GM21528 (cell line): ENCODE measurements at regions not wholly inside any gene's neighbourhood (a gene's known extent, or its start where the extent isn't known, plus 50 kb on each side); places are given as distances from the start of the nearest gene placed in this dataset.

Experiments used
- ATAC-seq: cut with Tn5 transposase; IDR thresholded peaks from one replicate; pipeline ENCODE4 v1.9.1; 2021; ENCODE audit warnings: mild to moderate bottlenecking, moderate library complexity; ENCODE audit not compliant: unreplicated experiment, low FRiP score

DNA sequence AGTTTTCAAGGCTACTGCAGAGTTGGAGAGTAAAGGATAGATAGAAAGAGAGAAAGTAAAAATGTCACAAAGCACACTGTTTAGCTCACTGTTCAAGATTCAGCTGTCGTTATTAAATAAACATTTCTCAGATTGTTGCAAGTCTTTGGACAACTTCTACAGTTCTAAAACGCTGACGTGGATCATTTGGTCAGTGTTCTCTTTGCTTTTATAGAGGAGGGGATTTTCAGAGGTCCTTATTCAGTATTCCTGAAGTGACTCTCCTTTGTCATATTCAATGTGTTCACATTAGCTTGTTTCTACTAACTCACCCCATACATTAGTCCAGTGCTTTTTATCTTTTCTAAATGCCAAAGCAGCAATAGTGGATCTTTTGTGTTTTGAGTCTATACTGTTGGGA is 154.7 kb upstream of the ARGLU1 start:
- no peak for ATAC-seq

DNA sequence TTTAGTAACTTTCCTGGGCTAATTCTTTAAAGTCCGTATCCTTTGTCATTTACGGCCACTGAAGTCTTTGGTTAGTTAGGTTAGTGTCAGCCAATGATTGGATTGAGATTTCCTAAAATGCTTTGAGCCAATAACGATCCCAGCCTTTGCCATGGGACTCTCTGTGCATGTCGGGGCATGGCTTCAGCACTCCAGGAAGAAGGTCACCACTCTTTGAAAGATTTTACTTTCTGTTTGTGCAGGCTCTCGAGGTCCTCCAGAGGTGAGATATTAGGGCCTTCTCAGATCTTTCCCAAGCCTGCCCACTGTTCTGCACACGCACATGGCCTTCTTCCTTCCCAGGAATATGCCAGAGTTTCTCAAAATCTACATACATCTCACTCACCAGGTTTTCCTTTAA is 153.7 kb upstream of the ARGLU1 start:
- no peak for ATAC-seq

DNA sequence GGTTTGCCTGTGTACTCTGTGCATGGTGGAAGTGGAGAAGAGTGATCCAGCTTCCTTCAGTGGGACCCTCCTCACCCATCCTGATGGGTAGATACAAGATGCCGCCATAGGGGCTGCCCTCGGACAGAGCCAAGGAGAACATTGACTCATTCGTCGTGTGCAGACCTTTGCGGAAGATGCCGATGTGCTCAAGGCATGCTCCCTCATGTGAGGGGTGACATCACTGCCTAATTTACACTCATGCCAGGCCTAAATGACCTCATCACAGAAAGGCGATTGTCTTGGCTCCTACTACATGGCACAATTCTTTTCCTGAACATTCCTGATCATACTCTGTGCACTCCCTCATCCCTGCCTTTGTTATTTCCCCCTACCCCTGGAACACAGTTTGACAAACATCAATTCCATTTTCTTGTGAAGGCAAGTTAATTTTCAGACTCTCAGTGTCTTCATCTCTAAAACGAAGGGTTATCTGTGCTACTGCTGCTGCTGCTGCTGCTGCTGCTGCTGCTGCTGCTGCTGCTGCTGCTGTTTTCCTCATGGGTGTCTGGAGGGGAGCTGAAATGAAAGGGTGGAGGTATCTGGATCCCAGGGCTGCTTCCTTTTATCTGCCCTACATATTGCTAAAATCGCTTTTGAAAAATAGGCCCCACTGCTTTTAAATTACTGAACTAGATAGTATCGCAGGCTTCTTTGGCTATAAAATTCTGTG is 146.5 kb upstream of the ARGLU1 start:
- no peak for ATAC-seq

DNA sequence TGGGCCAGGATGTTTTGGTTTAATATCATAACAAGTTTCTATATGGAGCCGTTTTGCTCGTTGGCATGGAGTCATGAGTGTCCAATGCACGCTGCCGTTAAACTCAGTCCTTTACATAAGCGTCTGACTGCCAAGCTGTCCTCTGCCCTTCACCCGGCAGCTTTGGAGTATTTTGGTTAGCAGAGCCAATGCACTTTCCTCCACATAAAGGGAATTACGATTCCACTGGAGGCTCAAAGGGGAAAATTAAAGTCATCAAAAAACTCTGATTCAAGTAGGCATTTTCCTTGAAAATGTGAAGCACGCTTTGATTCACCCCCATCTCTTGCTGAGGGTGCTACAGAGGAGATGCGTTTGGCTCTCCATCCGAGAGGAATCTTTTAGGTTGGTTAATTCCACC is 144.4 kb upstream of the ARGLU1 start:
- no peak for ATAC-seq

GRCh38 chr13:106710266-106710665 is 142.3 kb upstream of the ARGLU1 start:
- no peak for ATAC-seq

- ATAC-seq, result no peak
These were observed 141.6 kb upstream of the ARGLU1 start for GRCh38 chr13:106709522-106709921.

DNA sequence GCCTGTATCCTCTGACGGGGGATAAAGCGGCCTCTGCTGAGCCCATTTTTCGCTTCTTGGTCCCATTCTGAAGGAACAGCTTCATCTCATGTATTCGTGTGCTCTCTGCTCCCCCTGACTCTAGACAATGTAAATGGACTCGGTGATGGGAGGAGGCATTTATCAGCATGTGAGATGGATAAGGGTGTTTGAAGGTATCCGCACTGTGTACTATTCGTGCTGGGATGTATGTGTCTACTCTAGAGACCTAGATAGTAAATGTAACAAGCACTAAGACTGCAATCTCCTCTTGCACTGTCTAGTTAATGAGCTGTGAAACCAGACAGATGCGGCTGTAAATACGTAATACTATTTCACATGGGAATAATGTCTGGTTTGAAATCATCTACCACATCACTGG is 134.6 kb upstream of the ARGLU1 start:
- no peak for ATAC-seq

- ATAC-seq, result no peak
These were observed 133.9 kb upstream of the ARGLU1 start for GRCh38 chr13:106701771-106702341.

DNA sequence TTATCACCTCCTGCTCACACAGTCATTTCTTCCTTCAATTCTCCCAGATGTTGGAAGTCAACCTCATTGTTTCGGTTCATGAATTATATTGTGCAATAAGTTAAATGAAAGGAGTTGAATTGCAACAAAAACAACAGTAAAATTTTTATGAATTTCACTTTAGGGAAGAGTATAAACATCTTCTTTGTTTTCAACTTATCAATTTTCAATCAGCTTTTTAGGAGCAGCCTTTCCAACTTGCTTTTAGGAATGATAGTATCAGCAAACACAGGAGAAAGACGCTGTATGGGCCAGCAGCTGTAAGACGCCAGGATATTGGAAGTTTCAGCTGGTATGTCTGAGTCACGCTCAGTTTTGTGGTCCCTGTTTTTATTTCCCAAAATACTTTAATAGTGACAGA is 132.5 kb upstream of the ARGLU1 start:
- no peak for ATAC-seq

DNA sequence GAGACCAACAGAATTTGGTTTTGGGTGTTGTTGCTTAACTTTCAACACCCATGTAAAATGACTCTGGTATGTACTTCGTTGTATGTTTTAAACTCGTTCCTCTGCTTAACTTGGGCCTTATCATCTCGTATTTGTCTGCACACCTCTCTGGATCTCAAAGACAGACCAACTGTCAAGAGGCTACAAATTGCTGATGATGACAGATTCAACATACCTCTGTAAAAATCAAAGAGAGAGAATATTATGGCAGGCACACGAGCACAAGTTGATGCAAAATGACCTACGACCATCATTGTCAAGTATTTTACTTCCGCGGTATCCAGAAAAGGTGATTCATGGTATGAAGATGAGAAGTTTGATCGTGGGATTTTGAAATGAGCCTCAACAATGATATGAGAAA is 132.1 kb upstream of the ARGLU1 start:
- no peak for ATAC-seq

DNA sequence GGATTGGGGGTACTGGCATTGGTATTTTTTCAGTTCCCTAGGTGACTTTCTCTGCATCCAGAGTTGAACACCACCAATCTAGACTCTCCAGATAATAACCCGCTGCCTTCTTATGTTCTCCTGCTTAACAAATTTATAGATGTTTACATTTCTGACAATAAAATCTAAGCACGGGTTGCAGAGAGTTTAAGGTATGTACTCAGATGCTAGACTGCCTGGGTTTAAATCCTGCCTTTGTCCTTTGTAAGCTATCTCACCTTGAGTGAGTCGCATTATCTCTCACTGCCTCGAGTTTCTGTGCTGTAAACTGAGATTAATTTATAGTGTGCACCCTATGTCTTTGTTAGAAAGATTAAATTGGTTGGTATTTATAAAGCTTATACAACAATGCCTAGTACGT is 131.4 kb upstream of the ARGLU1 start:
- ATAC-seq, result no peak

- no peak for ATAC-seq
These were observed 128.8 kb upstream of the ARGLU1 start for GRCh38 chr13:106696719-106697118.

- no peak for ATAC-seq
These were observed 128.2 kb upstream of the ARGLU1 start for GRCh38 chr13:106696140-106696539.

GRCh38 chr13:106695139-106695538 is 127.2 kb upstream of the ARGLU1 start:
- ATAC-seq, result no peak

DNA sequence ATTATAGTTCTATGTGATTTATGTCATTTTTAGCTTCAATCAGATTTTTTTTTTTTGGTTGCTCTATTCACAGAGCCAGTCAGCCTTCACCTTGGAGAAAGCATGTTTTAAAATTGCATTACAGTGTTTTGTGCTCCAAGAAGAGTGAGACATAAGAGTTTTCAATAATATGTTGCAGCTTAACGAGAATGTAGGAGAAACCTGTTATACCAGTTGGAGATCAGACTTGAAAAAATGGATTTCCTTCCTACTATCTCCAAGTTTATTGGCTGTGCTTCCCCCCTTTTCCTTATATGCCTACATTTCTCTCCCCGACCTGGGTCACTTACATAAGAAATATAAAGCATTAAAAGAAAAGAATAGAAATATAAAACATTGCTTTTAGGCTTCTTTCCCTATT is 123.9 kb upstream of the ARGLU1 start:
- ATAC-seq, result no peak

GRCh38 chr13:106691341-106691740 is 123.4 kb upstream of the ARGLU1 start:
- no peak for ATAC-seq

- ATAC-seq, result no peak
These were observed 122.8 kb upstream of the ARGLU1 start for GRCh38 chr13:106690779-106691178.

- no peak for ATAC-seq
These were observed 122.0 kb upstream of the ARGLU1 start for GRCh38 chr13:106689906-106690305.

DNA sequence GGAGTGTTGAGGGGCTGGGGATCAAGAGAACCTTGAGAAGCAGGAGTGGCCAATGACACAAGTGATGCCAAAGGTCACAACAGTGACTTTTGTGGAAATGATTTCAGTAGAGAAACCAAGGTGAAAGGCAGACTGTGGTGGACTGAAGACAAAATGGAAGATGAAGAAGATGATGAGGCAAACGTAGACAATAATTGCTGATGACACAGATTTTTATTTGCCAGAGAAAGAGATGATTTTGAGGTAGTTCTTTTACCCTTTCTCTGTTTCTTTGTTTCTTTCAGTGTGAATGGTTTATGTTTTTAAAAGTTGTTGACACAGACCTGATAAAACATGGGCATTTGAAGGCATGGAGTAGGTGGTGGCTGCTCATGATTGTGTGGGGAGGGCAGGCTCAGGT is 121.0 kb upstream of the ARGLU1 start:
- no peak for ATAC-seq

- ATAC-seq, result no peak
These were observed 118.2 kb upstream of the ARGLU1 start for GRCh38 chr13:106686163-106686562.

DNA sequence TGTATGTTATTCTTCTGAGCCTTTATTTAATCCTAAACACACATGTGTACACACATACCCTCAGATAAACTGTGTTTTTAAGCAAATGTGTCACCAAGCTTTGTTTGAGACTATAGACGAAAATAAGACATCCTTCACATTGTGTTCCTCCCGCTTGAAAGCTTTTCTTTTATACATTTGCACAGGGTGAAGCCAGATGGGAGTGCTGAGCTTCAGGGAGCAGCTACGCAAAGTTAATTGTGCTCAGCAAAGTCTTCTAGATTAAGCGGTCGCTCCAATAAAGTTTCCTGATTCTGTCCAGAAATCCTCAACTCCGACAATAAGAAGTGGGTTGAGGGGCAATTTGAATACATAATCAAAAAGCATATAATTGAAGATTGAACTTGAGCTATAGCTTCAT is 117.2 kb upstream of the ARGLU1 start:
- no peak for ATAC-seq

DNA sequence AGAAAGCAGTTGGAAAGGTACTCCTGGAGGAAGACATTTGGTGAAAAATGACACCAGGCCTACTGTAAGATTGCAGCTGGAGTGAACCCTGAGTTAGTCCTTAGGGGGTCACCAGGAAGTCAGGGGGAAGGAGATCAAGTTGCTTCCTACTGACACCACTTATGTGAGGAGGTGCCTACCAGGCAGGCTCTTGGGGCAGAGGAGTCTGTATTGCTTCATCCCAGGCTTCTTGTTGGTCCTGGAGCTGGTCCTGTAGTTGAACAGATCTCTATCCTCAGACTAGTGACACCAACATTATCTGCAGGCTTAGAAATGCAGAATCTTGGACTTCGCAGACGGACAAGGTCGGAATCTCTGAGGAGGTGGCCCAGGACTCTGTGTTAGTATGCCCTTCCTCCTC is 116.0 kb upstream of the ARGLU1 start:
- no peak for ATAC-seq

DNA sequence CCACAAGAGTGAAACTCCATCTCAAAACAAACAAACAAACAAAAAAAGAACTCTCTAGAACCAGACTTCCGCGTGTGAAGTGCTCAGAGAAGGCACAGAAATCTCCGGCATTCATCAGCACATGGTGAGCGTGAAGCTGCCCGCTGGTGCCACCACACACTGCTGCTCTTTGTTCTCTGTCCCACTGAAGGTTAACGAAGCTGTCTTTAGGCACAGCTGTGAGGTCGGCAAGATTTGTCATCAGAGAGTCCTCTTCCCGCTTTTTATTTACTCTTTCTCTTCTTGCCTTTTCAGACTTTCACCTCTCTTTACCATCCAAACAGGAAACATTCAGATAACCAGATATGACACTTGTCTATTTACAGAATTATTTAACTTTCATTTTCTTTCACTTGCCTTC is 115.2 kb upstream of the ARGLU1 start:
- ATAC-seq, result no peak
